KMS-11 (cell line): ENCODE measurements at regions not wholly inside any gene's neighbourhood (a gene's known extent, or its start where the extent isn't known, plus 50 kb on each side); places are given as distances from the start of the nearest gene placed in this dataset.
"Not testable (repeated sequence)": the region's sequence is repeated elsewhere in the genome, so short reads cannot be mapped to it uniquely, and the experiment has no call there.

ENCODE experiments used
- H2AFZ ChIP-seq: fragments of 200-600 bp; sonication (generic); 2 replicates; pipeline ENCODE4 v1.6.1; 2016; ENCODE audit warnings: antibody characterized with exemption, mixed run types, low read depth
- H3K27ac ChIP-seq: fragments of 200-600 bp; sonication (generic); 2 replicates; pipeline ENCODE4 v1.6.1; 2016; ENCODE audit warnings: mild to moderate bottlenecking, mixed run types
- H3K27me3 ChIP-seq: fragments of 200-600 bp; sonication (generic); 2 replicates; pipeline ENCODE4 v1.6.1; 2017; ENCODE audit warnings: mild to moderate bottlenecking, low read depth, mixed run types, moderate library complexity; ENCODE audit not compliant: insufficient read depth
- H3K36me3 ChIP-seq: fragments of 200-600 bp; sonication (generic); 2 replicates; pipeline ENCODE4 v1.6.1; 2017; ENCODE audit warnings: mild to moderate bottlenecking, mixed run types; ENCODE audit not compliant: insufficient read depth
- H3K4me1 ChIP-seq: fragments of 200-600 bp; sonication (generic); 2 replicates; pipeline ENCODE4 v1.6.1; 2016; ENCODE audit warnings: mild to moderate bottlenecking, low read depth, mixed run types; ENCODE audit not compliant: poor library complexity, severe bottlenecking
- H3K4me2 ChIP-seq: fragments of 200-600 bp; sonication (generic); 2 replicates; pipeline ENCODE4 v1.7.0; 2016; ENCODE audit warnings: mild to moderate bottlenecking, mixed run types
- H3K4me3 ChIP-seq: fragments of 200-600 bp; sonication (generic); IDR thresholded peaks from 2 replicates; pipeline ENCODE4 v1.6.1; 2017; ENCODE audit warnings: low read depth, low read length, mixed read lengths; ENCODE audit not compliant: insufficient read depth
- H3K79me2 ChIP-seq: fragments of 200-600 bp; sonication (generic); 2 replicates; pipeline ENCODE4 v1.6.1; 2016; ENCODE audit warnings: low read depth, mixed run types; ENCODE audit not compliant: insufficient read depth
- H3K9ac ChIP-seq: fragments of 200-600 bp; sonication (generic); 2 replicates; pipeline ENCODE4 v1.6.1; 2016; ENCODE audit warnings: mild to moderate bottlenecking, mixed run types
- H4K20me1 ChIP-seq: fragments of 200-600 bp; sonication (generic); 2 replicates; pipeline ENCODE4 v1.6.1; 2016; ENCODE audit warnings: mild to moderate bottlenecking, mixed run types; ENCODE audit not compliant: insufficient read depth
- CTCF ChIP-seq: fragments of 200-600 bp; sonication (generic); conservative IDR thresholded peaks from 2 replicates; pipeline ENCODE4 v1.6.1; 2017; ENCODE audit warnings: low read depth, mild to moderate bottlenecking, antibody characterized with exemption, low read length, moderate library complexity, mixed read lengths

GRCh38 chr16:88192601-88193000, 190.2 kb upstream of the ZNF469 start:
- Histone ChIP-seq H3K4me1 (no peaks in the 10 kb centered on the region), H3K4me3 (no peak overlapping the region), H3K27ac (no peak overlapping the region), H3K9ac (no peak overlapping the region), H3K79me2 (no peaks in the 10 kb centered on the region), H3K36me3 (no peaks in the 10 kb centered on the region), H3K4me2 (no peak overlapping the region), H4K20me1 (no peaks in the 10 kb centered on the region), H2AFZ (no peak overlapping the region), H3K27me3 (peaks cover 28% of the 10 kb centered on the region)
- no peak for TF ChIP-seq CTCF

GRCh38 chr16:88193706-88194396, 188.9 kb upstream of the ZNF469 start:
- not testable (repeated sequence) for H3K79me2 ChIP-seq, H3K4me1 ChIP-seq, H4K20me1 ChIP-seq, H3K4me3 ChIP-seq, H2AFZ ChIP-seq, H3K9ac ChIP-seq, H3K36me3 ChIP-seq, H3K4me2 ChIP-seq, H3K27ac ChIP-seq
- peaks cover 28% of the 10 kb centered on the region for H3K27me3 ChIP-seq

GRCh38 chr16:88194397-88195268, 188.1 kb upstream of the ZNF469 start:
- no peak overlapping the region for H3K9ac ChIP-seq
- peaks cover 32% of the 10 kb centered on the region for H3K27me3 ChIP-seq
- H3K4me1 ChIP-seq, result no peaks in the 10 kb centered on the region
- H3K4me2 ChIP-seq, result no peak overlapping the region
- no peak for TF ChIP-seq CTCF
- H3K79me2 ChIP-seq, result no peaks in the 10 kb centered on the region
- H3K27ac ChIP-seq, result no peak overlapping the region
- no peak overlapping the region for H3K4me3 ChIP-seq
- no peaks in the 10 kb centered on the region for H3K36me3 ChIP-seq
- H2AFZ ChIP-seq, result no peak overlapping the region
- H4K20me1 ChIP-seq, result no peaks in the 10 kb centered on the region

- Histone ChIP-seq H3K4me3 (no peak overlapping the region), H3K27ac (no peak overlapping the region), H3K9ac (no peak overlapping the region), H4K20me1 (no peaks in the 10 kb centered on the region), H3K4me2 (no peak overlapping the region), H3K36me3 (no peaks in the 10 kb centered on the region), H3K4me1 (no peaks in the 10 kb centered on the region), H3K27me3 (peaks cover 35% of the 10 kb centered on the region), H3K79me2 (no peaks in the 10 kb centered on the region), H2AFZ (no peak overlapping the region)
- no peak for TF ChIP-seq CTCF
Measured at GRCh38 chr16:88195269-88195705, 187.5 kb upstream of the ZNF469 start.
